ENCODE measurements at regions not wholly inside any gene's neighbourhood (a gene's known extent, or its start where the extent isn't known, plus 50 kb on each side); places are given as distances from the start of the nearest gene placed in this dataset.
"Not testable (repeated sequence)": the region's sequence is repeated elsewhere in the genome, so short reads cannot be mapped to it uniquely, and the experiment has no call there.

DNA sequence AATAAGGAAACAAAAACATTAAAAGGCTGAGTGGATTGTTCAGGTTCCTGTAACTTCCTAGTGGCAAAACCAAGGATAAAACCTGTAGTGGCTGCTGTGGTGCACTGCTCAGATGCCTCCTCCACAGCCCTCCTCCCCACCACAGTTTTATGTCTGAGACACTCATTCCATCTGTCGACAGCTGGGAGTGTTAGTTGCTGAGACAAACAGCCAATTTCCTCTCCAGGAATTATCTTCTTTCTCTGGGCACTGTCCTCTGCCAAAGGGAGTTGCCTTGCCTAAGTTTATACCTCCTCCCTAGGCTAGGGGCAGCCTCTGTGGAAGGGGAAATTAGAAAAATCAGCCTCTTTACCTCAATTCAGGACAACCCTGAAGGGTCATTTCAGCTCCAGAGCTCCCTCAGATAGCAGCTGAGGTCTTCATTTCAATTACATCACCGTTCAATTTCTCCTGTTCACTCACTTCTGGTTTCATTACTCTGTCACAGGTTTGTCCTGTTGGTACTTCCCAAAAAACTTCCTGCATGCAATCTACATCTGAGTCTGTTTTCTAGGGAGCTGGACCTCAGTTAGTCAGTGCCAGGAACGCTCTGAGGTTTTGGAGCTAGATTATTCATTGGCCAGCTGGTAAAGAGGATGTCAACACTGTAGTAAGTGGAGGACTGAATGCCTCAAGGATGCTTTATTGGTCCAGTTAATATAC is 74.9 kb upstream of the ATP2B1 start:
- DNase-seq, result no peak

DNA sequence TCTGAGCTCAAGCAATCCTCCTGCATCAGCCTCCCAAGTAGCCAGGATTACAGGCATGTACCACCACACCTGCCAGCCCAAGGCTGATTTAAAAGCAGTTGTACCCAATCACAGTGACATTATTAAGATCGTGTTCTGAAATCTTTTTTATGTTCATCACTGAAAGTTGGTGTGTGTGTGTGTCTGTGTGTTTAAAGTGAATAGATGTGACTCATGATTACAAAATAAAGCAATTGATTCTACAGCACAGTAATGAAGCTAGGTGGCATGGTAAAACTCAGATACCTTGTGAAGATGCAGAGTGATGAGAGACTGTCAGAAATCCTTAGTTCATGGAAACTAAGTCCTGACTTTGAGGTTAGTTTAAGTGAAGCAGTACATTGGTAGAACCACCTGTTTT is 74.2 kb upstream of the ATP2B1 start:
- no peak for DNase-seq

DNA sequence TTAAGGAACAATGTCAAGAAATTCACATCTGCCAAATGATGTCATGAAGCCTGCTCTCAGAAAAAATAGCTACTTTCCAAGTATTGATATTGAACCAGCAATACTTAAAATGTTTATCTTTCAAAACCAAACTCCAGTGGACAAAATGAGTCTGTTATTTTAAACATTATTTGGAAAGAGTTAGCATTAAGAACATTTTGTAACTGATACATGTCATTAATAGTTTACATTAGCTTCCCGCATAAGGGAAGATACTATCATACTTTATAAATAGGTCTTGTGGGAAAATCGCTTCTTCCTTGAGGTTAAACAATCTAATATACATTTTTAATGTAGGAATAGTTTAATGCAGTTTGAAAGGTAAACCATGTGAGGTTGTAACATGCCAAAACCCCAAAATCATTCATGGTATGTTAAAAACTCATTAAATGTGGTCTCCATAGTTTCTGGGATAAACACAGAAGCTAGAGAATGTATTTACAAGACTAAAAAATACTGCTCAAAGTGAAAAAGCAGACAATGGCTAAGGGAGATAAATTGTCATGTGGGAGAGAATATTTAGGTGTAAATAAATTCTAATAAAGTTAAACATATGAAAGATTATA is 73.4 kb upstream of the ATP2B1 start:
- no peak for DNase-seq

DNA sequence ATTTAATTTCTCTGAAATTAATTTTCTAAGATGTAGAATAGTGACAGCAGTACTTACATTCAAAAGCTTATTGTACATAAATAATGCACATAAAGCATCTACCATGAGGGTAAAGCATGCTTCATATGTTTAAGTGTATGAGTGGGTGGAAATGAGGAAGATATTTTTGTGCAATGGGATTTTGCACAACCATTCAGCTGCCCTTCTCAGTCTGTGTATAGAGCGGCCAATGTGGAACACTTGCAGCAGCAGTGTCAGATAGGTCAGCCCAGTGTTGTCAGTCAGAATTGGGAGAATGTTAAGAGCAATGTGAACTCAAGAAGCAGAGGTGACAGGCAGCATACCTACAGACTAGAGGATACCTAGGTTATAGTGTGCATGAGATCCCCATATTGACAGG is 72.5 kb upstream of the ATP2B1 start:
- DNase-seq, result no peak

DNA sequence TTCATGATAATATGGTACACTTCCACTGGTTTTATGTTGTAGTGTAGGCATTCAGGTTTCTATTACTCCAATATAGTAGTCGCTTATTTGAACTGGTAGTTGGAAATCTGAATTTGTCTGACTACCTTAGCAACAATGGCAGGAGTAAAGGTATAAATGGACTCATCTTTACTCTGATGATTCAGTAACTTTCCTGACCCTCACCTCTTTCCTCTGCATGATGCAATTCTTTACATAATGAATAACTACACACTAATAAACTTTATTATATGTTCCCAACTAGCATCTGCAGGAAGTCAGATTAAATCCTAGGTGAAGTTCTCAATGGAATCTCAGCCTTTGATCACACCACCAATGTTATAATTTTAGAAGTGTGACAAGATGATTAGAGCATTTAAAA is 70.5 kb upstream of the ATP2B1 start:
- no peak for DNase-seq

DNA sequence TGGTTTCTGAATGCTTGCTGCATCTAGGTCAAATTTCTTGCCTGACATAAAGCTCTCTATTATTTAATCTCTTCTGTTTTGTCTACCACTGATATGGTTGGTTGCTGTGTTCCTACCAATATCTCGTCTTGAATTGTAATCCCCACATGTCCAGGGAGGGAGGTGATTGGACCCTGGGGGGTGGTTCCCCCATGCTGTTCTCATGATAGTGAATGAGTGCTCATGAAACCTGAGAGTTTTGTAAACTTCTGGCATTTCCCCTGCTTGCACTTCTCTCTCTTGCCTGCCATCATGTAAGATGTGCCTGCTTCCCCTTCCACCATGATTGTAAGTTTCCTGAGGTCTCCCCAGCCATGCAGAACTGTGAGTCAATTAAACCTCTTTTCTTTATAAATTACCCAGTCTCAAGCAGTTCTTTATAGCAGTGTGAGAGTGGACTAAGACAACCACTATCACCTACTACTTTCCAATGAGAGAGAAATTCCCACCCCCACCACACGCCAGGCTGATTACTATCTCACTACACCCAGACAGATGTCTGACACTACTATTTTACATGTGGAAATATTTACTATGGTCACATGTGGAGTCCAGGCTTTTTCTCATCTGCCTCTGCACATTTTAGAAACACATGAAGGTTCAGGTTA is 69.2 kb upstream of the ATP2B1 start:
- no peak for DNase-seq

DNA sequence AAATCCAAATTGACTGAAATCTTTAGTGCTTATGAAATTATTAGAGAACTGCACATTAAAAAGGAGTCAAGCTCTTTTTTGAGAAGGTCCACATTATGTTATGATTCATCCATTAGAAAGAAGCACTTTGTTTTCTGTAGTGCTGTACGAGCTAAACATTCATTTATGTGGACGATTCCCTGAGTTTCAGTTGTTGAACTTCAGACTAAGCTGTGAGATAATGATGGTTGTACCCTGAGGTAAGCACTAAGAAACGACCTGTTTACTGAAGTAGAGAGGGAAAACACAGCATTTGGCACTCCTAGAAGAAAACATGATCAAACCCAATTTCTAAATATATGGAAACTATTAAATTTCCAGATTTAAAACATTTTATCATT is 67.3 kb upstream of the ATP2B1 start:
- no peak for DNase-seq

DNA sequence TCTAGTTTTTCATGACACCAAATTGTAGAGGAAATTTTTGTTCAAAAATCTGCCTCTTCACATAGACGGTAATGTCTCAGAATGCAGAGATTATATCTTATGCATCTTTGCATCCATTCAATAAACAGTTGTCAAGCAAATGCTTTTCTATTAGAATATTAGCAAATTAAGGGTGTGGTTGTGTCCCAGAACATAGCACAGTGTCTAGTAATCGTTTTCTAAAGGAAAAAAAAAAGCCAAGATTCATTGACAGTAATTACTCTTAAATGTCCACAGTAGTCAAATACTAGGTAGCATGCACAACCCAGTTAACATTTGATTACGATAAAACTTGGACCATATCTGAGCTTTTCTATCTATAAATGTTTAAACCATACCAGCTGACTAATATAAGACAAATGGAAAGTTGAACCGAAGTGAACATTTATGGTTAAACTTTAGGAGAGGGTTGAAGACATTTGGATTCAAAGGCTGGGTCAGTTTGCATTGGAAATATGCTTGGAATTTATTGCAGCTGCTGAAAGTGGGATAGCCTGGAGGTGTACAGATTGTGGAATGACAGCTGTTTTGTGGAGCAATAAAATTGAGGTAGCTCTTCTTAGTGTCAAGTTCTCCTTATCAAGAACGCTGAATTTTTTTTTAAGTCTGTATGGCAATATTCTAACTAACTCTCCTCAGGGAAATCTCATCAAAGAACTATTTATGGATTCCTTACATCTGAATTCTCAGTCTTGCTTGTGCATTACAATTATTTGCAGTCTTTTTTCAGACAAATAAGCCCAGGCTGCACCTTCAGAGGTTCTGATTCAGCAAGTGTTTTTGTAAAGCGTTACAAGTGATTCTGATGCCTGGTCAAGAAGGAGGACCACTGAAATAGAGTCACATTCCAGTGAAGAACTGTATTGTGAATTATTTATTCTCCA is 66.7 kb upstream of the ATP2B1 start:
- DNase-seq, result no peak

DNA sequence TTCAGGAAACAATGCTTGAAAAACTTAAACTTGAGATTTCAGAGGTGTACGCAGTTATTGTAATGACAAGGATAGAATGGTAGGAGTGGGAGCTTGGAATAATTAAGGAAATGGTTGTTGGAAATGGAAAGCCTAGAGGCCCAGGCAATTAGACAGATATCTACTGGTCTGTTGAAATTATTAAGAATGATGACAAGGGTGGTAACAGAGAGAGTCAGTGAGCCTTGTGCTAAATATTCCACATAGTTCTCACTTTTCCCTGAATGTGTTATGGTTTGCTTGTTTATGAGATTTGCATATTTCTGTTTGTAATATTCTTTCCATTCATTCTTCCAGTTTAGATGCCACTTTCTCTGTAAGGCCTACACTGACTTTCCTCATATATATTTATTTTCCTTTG is 66.0 kb upstream of the ATP2B1 start:
- no peak for DNase-seq

DNA sequence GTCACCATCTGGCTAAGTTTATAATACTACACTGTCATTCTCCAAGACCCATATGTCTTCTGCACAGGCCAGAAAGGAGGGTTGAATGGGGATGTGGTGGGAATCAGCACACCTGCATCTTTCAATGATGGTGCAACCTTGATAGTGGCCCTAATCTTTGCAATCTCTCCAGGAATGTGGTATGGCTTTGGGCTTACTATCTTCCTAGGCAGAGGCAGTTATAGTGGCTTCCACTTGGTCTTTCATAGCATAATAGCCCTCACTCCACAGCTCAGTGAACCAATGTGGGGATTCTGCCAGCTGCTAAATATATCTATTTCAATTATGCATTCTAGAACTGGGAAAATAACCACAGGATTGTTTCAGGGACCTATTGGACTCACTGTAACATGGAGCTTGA is 61.8 kb upstream of the ATP2B1 start:
- no peak for DNase-seq

DNA sequence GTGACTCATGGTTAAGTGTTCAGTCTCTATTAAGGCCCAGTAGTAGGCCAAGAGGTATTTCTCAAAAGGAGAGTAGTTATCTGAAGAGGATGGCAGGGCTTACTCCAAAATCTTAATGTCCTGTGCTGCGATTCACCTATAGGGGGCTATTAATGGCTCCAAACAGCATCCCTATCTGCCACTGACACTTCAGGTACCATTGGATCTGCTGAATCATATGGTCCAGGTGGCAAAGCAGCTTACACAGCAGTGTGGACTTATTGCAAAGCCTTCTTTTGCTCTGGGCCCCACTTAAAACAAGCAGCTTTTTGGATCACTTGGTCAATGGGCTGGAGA is 60.8 kb upstream of the ATP2B1 start:
- DNase-seq, result no peak

DNA sequence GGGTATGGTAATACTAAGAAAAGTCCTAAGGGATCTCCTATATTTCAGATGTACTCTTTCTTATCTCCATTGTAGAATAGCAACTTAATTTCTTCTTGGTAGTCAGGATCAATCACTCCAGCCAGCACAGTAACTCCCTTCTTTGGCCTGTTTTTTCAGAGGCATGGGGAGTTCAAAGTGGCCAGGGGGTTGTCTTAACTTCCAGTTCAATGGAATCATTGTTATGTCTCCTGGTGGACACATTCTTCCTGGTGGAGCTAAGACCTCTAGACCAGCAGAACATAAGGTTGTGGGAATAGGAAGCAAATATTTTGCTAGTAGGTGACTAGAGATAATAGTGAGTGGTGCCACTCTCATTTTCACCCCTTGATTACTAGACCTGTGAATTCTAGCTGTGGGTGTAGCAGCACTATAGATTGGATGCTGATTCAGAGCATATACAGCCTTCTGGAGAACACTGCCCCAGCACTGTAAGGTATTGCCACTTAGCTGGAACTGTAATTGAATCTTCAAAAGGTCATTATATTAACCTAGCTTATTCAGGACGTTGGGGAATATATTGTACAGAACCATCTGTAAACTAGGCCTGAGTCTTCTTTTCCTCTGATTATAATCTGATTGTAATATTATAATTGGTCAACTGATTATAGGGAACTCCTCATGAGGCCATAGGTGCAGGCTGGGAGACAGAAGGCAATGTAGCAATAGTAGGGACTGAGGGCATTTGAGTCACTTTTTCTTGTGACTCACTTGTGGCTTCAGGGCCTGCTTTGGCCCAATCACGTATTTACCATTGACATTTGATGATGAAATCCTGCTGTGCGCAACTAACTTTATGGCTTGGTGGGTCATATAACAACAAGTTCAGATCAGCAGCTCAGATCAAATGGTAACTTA is 60.2 kb upstream of the ATP2B1 start:
- DNase-seq, result no peak

DNA sequence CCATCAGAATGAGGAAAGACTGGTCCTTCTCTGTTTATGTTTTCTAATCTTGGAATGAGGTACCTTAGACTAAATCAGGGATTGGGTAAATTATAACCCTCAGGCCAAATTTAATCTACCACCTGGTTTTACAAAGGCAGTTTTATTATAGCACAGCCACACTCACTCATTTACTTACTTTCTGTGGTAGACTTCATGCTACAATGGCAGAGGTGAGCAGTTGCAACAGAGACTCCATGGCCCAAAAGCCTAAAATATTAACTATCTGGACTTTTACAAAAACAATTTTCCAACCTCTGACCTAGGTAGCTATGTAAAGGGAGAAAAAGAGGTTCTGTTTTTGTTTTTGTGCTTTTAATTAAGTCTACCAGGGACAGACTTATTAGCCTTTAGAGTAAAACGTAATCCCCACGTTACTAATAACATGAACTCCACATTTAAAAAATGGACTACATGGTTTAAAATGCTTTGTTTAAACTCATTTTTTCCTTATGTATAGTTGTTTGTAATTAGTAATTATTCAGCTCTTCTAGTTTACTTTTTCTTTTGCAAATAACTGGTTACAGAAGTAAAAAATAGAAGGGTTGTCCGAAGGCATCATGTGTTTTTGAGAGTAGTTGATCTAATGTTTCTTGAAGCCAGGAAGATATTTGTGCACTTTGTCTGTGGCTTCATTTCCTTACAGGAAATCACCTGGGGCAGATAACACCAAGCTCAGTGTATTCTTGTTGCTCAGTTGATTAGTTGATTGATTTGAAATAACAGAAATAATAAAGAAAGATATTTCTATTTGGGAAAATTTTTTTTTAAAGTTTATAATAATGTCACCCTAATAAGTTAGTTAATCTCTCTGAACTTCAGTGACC is 57.6 kb upstream of the ATP2B1 start:
- no peak for DNase-seq

DNA sequence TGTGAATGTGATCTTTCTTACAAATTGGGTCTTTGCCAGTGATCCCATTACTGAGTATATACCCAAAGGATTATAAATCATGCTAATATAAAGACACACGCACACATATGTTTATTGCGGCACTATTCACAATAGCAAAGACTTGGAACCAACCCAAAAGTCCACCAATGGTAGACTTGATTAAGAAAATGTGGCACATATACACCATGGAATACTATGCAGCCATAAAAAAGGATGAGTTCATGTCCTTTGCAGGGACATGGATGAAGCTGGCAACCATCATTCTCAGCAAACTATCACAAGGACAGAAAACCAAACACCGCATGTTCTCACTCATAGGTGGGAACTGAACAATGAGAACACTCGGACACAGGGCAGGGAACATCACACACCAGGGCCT is 55.5 kb upstream of the ATP2B1 start:
- DNase-seq, result not testable (repeated sequence)

DNA sequence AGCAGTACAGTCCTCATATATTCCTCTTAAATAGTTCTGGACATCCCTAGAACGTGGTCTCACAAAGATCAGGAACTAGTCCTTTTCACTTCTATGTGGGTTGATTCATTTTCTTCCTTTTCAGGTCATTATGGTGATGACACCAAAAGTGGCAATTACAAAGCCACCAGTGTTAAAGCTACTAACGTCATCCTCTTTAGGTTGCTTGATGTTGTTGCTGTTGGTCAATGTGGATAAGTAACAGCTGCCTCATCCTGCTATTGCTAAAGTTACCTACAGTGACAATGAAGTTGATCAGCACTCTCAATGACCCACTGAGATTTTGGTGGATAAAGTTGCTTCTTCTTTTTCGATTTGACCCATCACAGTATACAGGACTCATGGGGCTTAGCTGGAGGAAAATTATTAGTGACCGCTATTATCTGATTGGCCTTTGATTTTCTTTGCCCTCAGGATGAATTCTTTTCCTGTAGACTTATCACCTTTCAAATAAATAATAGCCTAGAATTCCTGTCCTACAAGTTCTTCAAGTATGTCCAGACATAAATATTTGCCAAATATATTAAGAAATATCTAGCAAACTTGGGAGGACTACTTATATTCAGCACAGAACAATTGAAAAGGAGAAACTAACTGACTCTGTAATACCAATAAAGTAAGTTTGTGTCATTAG is 54.0 kb upstream of the ATP2B1 start:
- no peak for DNase-seq

DNA sequence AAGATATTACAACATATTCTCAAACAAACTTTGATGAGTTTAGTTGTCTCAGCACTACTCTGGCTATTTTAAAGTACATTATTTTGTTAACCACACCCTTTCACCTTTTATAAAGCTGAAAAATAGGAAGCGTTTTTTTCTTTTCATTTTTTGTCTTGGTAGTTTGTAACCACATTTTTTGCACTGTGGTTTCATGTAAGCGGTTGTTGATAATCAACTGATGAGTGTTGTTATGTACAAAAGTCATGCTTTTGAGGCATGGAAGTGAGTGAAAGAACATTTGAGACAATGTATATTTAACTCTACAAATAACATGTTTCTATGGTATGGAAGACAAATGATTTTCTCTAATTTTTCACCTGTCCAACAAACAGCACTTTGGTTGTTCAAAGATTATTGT is 52.1 kb upstream of the ATP2B1 start:
- DNase-seq, result no peak

All from activated CD8-positive, alpha-beta memory T cell treated with anti-CD3 and anti-CD28 coated beads, Interleukin-2, amount 50 U/mL, for 48 hours (primary cell).